ENCODE measurements at regions not wholly inside any gene's neighbourhood (a gene's known extent, or its start where the extent isn't known, plus 50 kb on each side); places are given as distances from the start of the nearest gene placed in this dataset.

DNA sequence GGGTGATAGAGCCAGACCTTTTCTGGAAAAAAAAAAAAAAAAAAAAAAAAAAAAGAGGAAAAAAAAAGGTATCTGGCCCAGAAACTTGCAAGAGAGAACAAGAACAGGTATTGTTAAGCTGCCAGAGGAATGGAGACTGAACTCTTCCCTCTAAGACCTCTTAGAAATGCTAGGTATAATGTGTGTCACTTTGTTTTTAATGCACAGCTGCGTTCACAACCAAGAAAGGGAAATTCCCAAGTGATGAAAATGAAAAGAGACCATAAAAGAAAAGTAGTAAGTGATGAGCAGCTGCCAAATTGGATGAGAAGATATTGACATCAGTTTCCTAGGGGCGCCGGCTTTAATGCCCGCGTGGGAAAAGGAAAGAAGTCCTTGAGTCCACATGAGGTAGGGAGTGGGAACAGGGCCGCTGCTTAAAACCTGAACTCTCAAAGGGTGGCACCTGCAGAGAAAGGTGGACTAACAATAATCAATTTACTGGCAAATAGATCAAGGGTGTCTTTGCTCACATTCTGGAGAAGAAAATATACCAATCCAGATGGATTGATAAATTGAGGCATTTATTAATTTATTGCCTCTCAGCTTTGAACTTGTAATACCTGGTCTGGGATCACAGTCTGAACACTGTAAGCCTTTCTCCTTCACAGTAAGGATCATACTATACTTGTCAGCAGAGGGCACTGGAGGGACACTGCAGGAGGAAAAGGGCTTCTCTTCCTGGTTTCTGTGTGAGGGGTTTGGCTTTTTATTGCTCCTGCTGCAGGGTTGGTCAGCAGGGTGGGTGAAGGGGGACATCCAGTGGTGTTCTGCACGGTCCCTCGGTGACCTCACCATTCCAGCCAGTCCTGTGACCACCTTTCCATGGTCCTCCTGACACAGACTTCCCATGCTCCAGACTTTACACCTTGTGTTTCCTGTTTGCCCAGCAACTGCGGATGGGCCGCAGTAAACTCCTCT is 131.6 kb downstream of the AQP9 start:
- no peak for DNase-seq (ENCODE audit: low read depth in 3 of 3)

GRCh38 chr15:58271410-58271809 is 133.2 kb downstream of the AQP9 start:
- DNase-seq (ENCODE audit: low read depth in 3 of 3): no peak

- DNase-seq (ENCODE audit: low read depth in 3 of 3): no peak
Observed at GRCh38 chr15:58273104-58273503, 134.9 kb downstream of the AQP9 start.

GRCh38 chr15:58274885-58275284 is 136.7 kb downstream of the AQP9 start:
- no peak for DNase-seq (ENCODE audit: low read depth in 3 of 3)

DNA sequence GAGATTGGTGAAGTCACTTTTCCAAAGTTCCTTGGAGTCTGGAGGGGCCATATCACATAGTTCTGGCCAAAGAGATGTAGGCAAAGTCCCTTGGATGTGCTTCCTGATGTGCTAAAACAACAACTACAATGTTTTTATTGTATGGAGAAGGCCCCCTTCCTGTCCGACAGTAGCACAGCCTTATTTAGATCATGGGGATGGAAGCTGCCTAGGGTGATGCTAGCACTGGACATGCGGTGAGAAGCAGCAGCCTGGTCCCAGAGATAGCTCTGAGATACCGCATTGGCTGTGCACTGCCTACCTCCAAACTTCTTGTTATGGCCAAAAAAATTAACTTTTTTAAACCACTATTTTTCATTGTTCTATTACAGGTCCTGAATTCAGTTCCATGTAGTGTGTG is 137.6 kb downstream of the AQP9 start:
- no peak for DNase-seq (ENCODE audit: low read depth in 3 of 3)

- DNase-seq (ENCODE audit: low read depth in 3 of 3): no peak
Observed at GRCh38 chr15:58276924-58277323, 138.7 kb downstream of the AQP9 start.

DNA sequence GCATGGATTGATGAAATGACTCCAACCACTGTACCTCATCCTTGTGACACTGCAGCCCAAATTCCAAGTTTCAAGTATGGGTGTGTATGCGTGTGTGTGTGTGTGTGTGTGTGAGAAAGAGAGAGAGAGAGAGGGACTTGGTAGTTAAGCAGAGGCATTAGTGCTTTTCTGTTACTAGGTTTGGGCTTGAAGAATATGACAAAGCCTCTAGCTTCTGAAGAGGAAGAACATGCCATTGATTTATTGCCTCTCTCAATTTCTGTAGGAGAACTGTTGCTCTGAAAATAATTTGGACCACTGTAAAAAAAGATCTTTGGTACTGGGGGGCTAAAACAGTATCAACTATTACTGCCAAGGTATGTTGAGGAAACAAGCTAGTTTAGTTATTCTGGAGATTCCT is 139.2 kb downstream of the AQP9 start:
- DNase-seq (ENCODE audit: low read depth in 3 of 3): no peak

GRCh38 chr15:58279106-58279505 is 140.9 kb downstream of the AQP9 start:
- no peak for DNase-seq (ENCODE audit: low read depth in 3 of 3)

GRCh38 chr15:58279654-58280053 is 141.5 kb downstream of the AQP9 start:
- DNase-seq (ENCODE audit: low read depth in 3 of 3): no peak

DNA sequence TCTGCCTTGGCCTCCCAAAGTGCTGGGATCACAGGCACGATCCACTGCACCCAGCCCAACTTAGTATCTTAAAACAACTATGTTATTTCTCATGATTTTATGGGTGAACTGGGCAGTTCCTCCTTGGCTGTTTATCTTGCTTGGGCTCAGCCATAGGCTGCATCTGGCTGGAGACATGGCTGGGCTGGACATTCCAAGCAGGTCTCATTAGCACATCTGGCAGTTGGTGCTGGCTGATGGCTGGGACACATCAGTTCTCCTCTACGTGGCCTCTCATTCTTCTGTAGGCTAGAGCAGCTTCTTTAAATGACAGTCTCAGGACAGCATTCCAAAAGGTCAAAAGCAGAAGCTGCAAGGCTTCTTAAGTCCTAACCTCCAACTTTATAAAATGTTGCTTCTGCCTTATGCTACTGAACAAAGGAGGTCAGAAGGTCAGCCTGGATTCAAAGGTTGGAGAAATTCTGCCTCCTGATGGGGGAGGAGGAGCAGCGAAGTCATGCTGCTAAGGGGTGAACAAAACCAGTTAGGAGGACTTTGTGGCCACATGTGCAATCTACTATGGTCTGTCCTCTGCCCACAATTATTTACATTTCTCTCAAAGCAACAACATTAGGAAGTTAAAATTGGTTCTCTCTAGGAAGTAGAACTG is 144.0 kb downstream of the AQP9 start:
- no peak for DNase-seq (ENCODE audit: low read depth in 3 of 3)

GRCh38 chr15:58283302-58283701 is 145.1 kb downstream of the AQP9 start:
- DNase-seq (ENCODE audit: low read depth in 3 of 3): no peak

DNA sequence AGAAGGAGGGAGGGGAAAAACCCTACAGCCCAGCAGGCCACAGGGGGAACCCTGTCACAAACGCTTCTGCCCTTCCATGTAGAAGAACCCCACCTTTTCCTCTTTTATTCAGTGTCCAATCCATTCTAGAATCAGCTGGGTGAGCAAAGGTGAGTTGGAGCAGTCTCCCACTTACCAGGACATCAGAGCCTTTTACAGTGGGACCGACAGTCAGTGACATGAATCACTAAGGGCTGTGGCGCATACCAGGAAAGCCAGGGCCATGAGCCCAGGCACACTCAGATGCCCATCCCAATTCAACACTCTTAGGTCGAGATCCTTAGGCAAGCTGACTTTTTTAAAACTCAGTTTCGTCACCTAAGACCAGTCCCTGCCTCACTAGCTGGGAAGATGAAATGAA is 146.1 kb downstream of the AQP9 start:
- no peak for DNase-seq (ENCODE audit: low read depth in 3 of 3)

DNA sequence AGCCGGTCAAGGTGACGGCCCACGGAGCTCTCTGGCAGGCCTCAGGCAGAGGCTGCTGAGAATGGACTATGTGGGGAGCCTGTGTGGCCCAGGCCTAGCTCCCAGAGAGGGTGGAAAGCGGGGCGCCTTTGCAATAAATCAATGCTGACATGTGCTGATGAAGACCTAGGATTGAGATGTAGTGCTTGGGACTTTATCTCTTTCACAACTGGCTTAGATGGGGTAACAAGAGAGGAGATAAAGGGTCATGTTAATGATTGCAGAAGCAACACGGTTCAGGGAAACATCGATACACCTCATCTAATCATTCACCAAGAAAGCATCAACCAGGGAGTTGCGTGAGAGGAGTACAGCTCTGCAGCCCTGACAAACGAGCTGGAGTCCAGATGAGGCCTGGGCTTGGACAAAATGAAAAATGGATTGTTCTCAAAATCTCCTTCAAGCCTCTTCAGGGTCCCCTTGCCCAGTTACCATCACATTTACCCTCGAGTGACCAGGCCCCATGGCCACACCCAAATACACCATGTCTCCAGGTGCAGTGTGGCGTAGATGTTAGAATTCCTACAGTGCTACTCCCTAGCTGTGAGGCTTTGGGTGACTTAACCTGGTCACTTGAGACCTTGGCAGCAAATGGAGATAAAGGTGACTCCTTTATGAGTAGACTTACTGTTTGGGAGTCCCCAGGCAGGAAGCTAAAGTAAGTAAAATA is 146.4 kb upstream of the LIPC start:
- no peak for DNase-seq (ENCODE audit: low read depth in 3 of 3)

GRCh38 chr15:58285921-58286278 is 145.9 kb upstream of the LIPC start:
- DNase-seq (ENCODE audit: low read depth in 3 of 3): no peak

GRCh38 chr15:58286523-58286922 is 145.3 kb upstream of the LIPC start:
- DNase-seq (ENCODE audit: low read depth in 3 of 3): no peak

- no peak for DNase-seq (ENCODE audit: low read depth in 3 of 3)
Observed at GRCh38 chr15:58287891-58288290, 143.9 kb upstream of the LIPC start.

DNA sequence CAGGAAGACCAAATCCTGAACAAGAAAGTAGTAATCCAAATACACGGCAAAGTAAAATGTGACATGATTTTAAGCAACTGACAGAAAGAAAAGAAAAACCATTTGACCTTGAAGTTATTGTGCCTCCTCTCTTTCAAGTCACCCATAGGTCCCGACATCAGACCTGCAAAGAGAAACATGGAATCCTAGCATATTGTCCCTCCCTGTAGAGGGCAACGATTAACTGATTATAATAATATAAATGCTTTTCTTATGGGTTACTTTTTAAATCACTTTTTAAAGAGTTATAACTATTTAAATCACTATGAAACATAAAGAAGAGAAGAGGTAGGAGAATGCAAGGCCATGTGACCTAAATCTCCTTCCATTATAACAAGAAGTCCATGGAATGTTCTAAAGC is 143.2 kb upstream of the LIPC start:
- DNase-seq (ENCODE audit: low read depth in 3 of 3): no peak

- no peak for DNase-seq (ENCODE audit: low read depth in 3 of 3)
Observed at GRCh38 chr15:58291848-58292247, 139.9 kb upstream of the LIPC start.

DNA sequence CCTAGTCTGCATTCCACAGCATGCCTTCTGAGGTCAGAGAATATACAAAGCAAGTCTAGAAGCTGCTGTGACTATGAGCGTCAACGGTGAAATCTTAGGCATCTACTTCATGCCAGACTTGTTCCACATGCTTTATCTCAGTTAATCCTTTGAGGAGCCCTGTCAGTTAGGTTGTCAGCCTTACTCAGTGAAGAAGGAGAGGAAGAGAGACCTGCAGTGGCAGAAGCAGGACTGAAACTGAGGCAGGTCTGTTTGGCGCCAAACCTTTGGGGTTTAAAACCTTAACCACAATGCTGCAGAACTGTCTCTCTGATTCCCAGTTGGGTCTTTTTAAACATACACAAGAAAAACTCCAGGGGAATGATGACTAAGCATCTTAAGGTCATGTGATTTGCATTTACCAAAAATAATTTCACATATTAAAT is 139.0 kb upstream of the LIPC start:
- no peak for DNase-seq (ENCODE audit: low read depth in 3 of 3)

GRCh38 chr15:58293622-58294550 is 137.9 kb upstream of the LIPC start:
- DNase-seq (ENCODE audit: low read depth in 3 of 3): no peak

- DNase-seq (ENCODE audit: low read depth in 3 of 3): no peak
Observed at GRCh38 chr15:58294681-58295254, 137.0 kb upstream of the LIPC start.
